ENCODE measurements at regions not wholly inside any gene's neighbourhood (a gene's known extent, or its start where the extent isn't known, plus 50 kb on each side); places are given as distances from the start of the nearest gene placed in this dataset.
"Not testable (repeated sequence)": the region's sequence is repeated elsewhere in the genome, so short reads cannot be mapped to it uniquely, and the experiment has no call there.

- TF ChIP-seq CTCF, EP300 (IDR thresholded peaks at IDR 0.05): not testable (repeated sequence)
Observed at GRCh38 chr5:104033186-104033585, 470.6 kb upstream of the NUDT12 start.

All from stomach (tissue), 4 donors.